Non-pigmented ciliary epithelial cell (primary cell): ENCODE measurements at regions not wholly inside any gene's neighbourhood (a gene's known extent, or its start where the extent isn't known, plus 50 kb on each side); places are given as distances from the start of the nearest gene placed in this dataset.
"Not testable (repeated sequence)": the region's sequence is repeated elsewhere in the genome, so short reads cannot be mapped to it uniquely, and the experiment has no call there.

Experiments used
- DNase-seq: peaks from one replicate; pipeline ENCODE4 v3.0.0-alpha.2; 2010; ENCODE audit warnings: low read depth

GRCh38 chr21:13812191-13812590 is 202.6 kb downstream of the POTED start:
- DNase-seq, result not testable (repeated sequence)

- DNase-seq, result not testable (repeated sequence)
These were observed 201.0 kb downstream of the POTED start for GRCh38 chr21:13810559-13810958.

DNA sequence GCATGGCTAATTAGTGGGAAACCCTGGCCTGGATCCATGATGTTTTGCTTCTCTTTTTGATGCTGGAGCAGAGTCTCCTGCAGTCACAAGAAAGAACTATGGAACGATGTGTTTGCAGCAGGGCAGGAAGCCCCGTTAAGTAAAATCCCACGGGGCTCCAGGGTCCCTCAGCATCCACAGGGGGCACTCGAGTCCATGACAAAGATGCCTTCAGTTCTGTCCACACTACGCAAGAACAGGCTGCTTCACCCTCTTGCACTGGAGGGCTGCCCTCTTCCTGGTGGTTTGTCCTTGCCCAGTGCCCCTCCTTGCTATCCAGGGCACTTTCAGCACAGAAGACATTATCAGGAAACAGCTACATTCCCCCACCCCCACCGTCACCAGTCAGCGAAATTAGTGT is 196.9 kb downstream of the POTED start:
- DNase-seq, result not testable (repeated sequence)

- not testable (repeated sequence) for DNase-seq
These were observed 193.2 kb downstream of the POTED start for GRCh38 chr21:13802757-13803156.
